GM19043 (cell line): ENCODE measurements at regions not wholly inside any gene's neighbourhood (a gene's known extent, or its start where the extent isn't known, plus 50 kb on each side); places are given as distances from the start of the nearest gene placed in this dataset.
"Not testable (repeated sequence)": the region's sequence is repeated elsewhere in the genome, so short reads cannot be mapped to it uniquely, and the experiment has no call there.

Experiments
- ATAC-seq: cut with Tn5 transposase; IDR thresholded peaks from one replicate; pipeline ENCODE4 v1.9.1; 2021; ENCODE audit warnings: low read depth; ENCODE audit not compliant: unreplicated experiment

- no peak for ATAC-seq
Measured at GRCh38 chr13:109297628-109298027, 488.8 kb downstream of the IRS2 start.

DNA sequence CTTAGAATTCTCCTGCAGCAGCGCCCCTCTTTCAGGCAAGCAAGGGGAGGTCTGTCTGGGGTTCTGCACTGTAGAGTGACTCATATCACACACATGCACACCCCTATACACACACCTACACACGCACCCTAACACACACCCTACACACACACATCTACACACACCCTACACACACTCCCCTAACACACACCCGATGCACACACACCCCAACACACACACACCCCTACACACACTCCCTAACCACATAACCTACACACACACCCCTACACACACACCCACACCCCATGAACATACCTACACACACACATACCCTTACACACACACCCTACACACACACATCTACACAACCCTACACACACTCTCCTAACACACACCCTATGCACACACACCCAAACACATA is 493.2 kb downstream of the IRS2 start:
- no peak for ATAC-seq

DNA sequence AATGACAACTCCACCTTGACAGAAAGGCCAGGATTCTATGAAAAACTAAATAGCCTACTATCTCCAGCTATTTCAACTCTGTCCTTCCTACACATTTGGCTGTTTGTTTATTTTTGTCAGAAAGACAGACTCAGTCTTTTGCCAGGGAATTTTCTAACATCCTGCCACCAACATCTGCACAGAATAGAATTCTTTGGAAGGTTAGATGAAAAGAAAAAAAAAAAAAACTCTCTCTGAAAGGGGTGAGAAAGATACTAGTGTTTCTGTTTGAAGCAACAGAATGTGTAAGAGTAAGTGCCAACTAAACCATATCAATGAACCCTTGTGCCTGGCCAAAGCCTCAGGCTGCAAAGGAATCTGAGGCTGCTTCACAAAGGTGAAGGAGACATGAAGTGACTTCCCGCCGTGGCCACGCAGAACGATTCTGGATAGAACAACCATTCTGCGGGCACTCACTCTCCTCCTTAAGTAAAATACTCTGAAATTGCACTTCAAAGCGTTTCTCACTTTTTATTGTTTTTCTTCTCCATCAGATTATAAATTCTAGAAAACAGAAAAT is 498.2 kb downstream of the IRS2 start:
- no peak for ATAC-seq

GRCh38 chr13:109287553-109287952 is 498.8 kb downstream of the IRS2 start:
- ATAC-seq, result no peak

- no peak for ATAC-seq
Measured at GRCh38 chr13:109285586-109285985, 500.8 kb downstream of the IRS2 start.

DNA sequence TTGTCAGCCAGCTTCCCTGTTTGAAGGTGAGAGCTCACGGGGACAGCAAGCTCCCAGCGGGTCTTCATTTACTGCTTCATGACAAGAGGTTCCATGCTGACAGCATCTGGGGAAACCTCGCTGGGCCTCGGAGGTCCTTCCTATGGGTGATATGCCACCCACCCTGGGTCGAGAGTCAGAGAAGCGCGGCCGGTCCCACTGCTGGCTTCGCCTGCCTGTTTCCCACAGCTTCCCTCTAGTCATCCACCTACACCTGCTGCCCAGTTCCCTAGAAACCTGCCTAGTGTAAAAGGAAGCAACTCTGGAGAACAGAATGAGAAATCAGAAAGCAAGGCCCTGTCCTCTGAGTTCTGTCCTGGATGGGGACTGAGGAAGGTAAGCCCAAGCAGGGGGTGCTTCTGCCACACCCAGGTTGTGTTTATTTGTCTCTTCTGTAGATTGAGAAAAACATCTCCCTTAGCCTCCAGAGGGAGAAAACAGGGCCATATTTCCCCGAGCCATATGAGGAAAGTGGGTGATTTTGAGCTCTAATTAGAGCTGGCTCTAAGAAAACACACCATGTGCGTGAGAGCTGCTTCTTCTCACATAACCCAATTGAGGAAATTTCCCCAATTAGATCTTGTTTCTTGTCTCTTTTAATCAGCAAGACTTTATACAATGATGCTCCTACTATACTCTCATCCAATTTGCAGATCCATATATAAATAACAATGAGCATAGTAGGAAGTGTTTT is 504.3 kb downstream of the IRS2 start:
- ATAC-seq, result no peak

- no peak for ATAC-seq
Measured at GRCh38 chr13:109281017-109281902, 505.1 kb downstream of the IRS2 start.

GRCh38 chr13:109276261-109276660 is 510.1 kb downstream of the IRS2 start:
- ATAC-seq, result no peak

DNA sequence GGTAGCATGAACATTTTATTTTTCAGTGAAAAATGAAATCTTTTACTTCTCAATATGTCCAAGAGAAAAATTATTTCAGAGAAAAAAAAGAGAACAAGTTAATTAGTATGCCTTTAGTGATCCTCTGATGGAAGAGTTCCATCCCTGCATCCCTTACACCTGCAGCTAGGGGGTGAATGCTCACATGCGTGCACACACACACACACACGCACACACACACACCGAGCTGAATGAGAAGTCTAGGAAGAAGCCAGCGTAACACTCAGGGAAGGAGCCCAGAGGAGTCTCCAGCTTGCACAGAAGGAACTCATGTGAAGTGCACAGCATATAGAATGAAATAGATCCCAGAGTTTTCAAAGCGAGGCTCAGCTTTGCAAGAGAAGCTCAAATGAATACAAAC is 510.5 kb downstream of the IRS2 start:
- no peak for ATAC-seq

DNA sequence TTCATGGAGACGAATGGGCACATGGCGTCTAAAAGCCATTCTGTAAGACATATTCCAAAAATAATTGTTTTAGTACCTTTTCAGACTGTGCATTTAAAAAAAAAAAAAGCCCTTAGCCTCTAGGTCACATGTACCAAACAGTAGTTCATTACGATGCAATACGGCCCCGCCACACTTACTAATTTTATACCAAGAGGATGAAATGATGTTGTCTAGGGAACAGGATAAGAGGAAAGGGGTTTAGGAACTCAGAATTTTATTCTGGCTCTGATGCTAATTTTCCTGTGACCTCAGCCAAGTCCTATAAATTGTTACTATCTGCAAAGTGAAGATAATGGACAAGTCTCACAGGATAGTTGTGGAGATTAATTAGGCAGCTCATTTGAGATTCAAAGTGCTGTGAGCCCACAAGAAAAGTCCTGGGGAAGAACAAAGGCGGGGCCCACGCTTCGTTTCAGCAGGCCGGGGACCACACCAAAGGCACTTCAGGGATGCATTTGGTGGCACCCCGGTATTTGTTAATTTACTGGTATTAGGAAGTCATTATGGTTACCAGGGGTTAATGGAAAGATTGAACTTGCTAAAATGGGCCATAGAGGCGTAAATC is 511.1 kb downstream of the IRS2 start:
- ATAC-seq, result no peak

GRCh38 chr13:109274188-109274821 is 512.1 kb downstream of the IRS2 start:
- ATAC-seq, result no peak

- no peak for ATAC-seq
Measured at GRCh38 chr13:109273326-109273751, 513.0 kb downstream of the IRS2 start.

DNA sequence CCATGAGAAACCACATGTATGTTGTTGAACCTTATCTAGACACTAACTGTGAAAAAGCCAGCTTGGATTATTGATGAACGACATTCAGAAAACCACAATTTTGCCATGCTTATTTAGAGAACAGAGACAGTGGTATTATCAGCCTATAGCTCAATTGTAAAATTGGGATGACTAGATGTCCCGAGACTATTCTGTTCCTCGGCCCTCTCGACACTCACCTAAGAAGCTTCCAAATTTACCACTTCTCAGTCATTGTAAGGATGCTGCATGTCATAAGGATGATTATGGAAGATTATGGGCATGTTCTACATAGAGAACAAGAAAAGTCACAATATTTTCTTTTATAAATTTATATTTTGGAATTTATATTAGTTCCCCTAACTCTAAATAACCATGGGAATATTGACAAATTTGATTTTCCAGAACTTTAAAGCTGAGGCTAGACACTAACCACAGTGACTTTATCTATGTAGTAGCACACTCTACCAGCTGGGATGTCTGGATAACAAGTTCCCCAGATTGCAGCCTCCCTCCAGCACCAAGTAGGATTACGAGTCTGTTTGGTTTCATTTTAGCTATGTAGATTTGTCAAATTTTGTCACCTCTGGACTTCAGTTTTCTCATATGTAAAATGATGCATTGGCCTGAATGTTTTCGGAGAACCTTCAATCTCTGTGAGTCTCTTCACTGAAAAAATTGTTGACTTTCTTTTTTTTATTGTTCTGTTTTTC is 513.6 kb downstream of the IRS2 start:
- ATAC-seq, result no peak

DNA sequence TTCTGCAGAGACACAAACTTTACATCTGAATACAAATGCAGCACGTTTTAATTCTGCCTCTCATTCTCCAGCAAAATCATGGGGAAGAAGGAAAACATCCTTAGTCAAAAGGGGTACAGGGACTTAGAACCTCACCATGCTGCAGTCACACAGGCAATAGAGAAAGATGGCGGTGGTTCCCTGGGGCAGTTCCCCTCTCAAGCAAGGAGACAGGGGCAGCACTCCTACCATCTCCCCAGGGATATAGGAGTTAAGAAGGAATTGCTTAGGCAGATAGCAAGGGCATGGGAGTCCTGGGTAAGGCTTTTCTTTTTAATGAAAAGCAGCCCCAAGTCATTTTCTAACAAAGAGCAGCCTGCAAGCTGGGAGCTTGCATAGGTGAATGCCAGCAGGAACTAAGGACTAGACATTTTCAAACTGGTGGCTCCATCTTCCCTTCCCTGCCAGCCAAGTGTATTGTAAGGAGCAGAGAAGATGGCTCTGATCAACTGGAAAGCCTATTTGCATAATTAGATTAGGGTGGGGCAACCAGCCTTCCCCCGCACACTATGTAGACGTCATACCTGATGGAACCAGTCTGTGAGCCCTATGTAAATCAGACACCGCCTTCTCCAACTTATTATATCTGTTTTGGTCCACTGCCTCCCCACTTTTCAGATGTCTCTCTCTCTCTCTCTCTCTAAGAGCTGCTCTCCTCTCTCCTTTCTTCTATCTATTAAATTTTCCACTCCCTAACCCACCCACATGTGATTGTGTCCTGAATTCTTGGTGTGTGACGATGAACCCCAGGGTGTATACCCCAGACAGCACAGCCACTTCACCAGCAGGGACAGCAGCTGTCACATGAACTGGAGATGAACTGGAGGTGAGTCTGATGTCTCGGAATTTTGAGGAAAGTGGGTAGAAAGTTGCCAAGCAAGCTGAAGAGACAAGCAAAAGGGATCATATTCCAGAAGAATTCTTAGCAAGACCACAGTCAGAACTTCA is 514.5 kb downstream of the IRS2 start:
- no peak for ATAC-seq

- no peak for ATAC-seq
Measured at GRCh38 chr13:109271061-109271460, 515.3 kb downstream of the IRS2 start.

DNA sequence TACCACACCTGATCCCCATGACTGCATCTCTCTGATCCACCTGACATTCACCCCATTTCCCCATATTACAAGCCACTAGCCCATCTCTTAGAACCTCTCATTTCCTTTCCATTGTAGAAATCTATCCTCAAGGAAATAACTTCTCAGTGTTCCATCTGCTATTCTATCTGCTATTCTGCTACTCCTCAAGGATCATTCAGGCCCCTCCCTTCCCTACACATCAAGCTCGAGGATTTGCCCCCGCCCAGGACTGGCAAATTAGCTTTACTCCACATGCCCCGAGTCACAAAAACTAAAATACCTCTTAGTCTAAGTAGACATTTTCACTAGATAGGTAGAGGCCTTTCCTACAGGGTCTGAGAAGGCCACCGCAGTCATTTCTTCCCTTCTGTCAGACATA is 517.0 kb downstream of the IRS2 start:
- not testable (repeated sequence) for ATAC-seq

- ATAC-seq, result not testable (repeated sequence)
Measured at GRCh38 chr13:109268492-109268891, 517.9 kb downstream of the IRS2 start.

GRCh38 chr13:109267400-109267799 is 519.0 kb downstream of the IRS2 start:
- ATAC-seq, result not testable (repeated sequence)

DNA sequence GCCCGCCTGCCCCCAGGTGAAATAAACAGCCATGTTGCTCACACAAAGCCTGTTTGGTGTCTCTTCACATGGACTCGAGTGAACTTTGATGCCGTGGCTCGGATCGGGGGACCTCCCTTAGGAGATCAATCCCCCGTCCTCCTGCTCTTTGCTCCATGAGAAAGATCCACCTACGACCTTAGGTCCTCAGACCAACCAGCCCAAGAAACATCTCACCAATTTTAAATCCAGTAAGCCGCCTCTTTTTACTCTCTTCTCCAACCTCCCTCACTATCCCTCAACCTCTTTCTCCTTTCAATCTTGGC is 521.0 kb downstream of the IRS2 start:
- ATAC-seq, result not testable (repeated sequence)
